Peyer's patch (tissue), 4 donors: ENCODE measurements at regions not wholly inside any gene's neighbourhood (a gene's known extent, or its start where the extent isn't known, plus 50 kb on each side); places are given as distances from the start of the nearest gene placed in this dataset.

ENCODE experiments used
- POLR2A ChIP-seq, 2 donors: fragments of 450-650 bp; IDR thresholded peaks; one replicate each; pipeline ENCODE4 v1.5.1; 2017; ENCODE audit warnings: antibody characterized with exemption in 2 of 2, mild to moderate bottlenecking in 2 of 2, moderate library complexity in 2 of 2
- TF ChIP-seq, protein P1 (sequence below), 6 experiments: fragments of 450-650 bp in 4 of 6; fragments of 200-600 bp in 2 of 6; sonication (generic) in 1 of 6; IDR thresholded peaks; one replicate each; pipeline ENCODE4 v1.5.1; 2017 to 2019; ENCODE audit warnings: antibody characterized with exemption in 6 of 6, mild to moderate bottlenecking in 3 of 6, moderate library complexity in 1 of 6

DNA sequence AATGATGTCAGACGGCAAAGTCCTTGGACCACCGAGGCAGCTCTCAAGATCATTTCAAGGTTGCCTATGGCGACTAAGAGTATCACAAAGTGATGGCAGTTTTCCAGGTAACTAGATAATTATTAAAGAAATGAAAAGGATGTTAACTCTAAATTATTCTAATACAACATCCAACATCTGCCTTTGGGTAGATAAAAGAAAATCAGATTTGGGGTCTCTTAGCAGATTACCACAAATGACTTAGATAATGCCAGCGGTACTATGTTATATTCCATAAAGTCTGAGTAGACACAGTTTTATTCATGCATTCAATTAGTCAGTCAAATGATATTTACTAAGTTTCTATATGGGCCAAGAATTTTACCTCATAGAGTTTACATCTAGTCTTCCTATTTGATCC, 441.3 kb downstream of the NEBL start:
- no peak for TF ChIP-seq POLR2A (IDR thresholded peaks at IDR 0.05)
- TF ChIP-seq, protein P1, sequence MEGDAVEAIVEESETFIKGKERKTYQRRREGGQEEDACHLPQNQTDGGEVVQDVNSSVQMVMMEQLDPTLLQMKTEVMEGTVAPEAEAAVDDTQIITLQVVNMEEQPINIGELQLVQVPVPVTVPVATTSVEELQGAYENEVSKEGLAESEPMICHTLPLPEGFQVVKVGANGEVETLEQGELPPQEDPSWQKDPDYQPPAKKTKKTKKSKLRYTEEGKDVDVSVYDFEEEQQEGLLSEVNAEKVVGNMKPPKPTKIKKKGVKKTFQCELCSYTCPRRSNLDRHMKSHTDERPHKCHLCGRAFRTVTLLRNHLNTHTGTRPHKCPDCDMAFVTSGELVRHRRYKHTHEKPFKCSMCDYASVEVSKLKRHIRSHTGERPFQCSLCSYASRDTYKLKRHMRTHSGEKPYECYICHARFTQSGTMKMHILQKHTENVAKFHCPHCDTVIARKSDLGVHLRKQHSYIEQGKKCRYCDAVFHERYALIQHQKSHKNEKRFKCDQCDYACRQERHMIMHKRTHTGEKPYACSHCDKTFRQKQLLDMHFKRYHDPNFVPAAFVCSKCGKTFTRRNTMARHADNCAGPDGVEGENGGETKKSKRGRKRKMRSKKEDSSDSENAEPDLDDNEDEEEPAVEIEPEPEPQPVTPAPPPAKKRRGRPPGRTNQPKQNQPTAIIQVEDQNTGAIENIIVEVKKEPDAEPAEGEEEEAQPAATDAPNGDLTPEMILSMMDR (IDR thresholded peaks at IDR 0.05) = no peak
